NB4 (cell line): ENCODE measurements at regions not wholly inside any gene's neighbourhood (a gene's known extent, or its start where the extent isn't known, plus 50 kb on each side); places are given as distances from the start of the nearest gene placed in this dataset.

Source experiments
- POLR2A ChIP-seq: IDR thresholded peaks from 2 replicates; pipeline ENCODE4 v1.6.1; 2011; ENCODE audit warnings: mild to moderate bottlenecking; ENCODE audit not compliant: insufficient read length; ENCODE audit errors: extremely low read depth
- TF ChIP-seq, protein P1 (sequence below): IDR thresholded peaks from one replicate; pipeline ENCODE4 v1.5.1; 2012; ENCODE audit warnings: low read depth, low read length

DNA sequence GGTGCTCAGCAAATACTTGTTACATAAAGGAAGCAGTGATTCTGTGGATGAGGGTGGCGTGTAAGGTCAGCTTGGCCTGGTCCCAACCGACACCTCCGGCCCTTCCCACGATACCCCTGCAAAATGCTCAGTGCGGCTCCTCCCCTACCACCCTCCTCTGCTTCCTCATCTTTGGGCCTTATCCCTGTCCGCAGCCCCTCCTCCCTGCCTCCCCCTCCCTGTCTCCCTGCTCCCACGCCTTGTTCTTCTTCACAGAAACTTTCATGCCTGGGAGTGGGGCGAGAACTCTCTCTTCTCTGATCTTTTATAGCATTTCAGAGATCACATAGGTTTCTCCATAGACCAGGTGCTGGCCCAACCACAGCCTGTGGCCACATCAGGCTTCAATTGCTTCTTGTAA lies 75.0 kb upstream of the ATP2B2 start:
- TF ChIP-seq, protein P1, sequence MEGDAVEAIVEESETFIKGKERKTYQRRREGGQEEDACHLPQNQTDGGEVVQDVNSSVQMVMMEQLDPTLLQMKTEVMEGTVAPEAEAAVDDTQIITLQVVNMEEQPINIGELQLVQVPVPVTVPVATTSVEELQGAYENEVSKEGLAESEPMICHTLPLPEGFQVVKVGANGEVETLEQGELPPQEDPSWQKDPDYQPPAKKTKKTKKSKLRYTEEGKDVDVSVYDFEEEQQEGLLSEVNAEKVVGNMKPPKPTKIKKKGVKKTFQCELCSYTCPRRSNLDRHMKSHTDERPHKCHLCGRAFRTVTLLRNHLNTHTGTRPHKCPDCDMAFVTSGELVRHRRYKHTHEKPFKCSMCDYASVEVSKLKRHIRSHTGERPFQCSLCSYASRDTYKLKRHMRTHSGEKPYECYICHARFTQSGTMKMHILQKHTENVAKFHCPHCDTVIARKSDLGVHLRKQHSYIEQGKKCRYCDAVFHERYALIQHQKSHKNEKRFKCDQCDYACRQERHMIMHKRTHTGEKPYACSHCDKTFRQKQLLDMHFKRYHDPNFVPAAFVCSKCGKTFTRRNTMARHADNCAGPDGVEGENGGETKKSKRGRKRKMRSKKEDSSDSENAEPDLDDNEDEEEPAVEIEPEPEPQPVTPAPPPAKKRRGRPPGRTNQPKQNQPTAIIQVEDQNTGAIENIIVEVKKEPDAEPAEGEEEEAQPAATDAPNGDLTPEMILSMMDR: no peak
- no peak for TF ChIP-seq POLR2A
